Breast epithelium (tissue), 3 donors: ENCODE measurements at regions not wholly inside any gene's neighbourhood (a gene's known extent, or its start where the extent isn't known, plus 50 kb on each side); places are given as distances from the start of the nearest gene placed in this dataset.

Experiments used
- CTCF ChIP-seq, 3 donors: fragments of 450-650 bp; IDR thresholded peaks; one replicate each; pipeline ENCODE4 v1.5.1; 2016 to 2017; ENCODE audit warnings: antibody characterized with exemption in 3 of 3, mild to moderate bottlenecking in 3 of 3, moderate library complexity in 3 of 3
- POLR2A ChIP-seq: fragments of 450-650 bp; IDR thresholded peaks from one replicate; pipeline ENCODE4 v1.6.1; 2016; ENCODE audit warnings: antibody characterized with exemption, mild to moderate bottlenecking, moderate library complexity
- POLR2AphosphoS5 ChIP-seq, 3 donors: sonication (generic); formaldehyde crosslinking; IDR thresholded peaks; one replicate each; pipeline ENCODE4 v1.6.1; 2017; ENCODE audit warnings: antibody characterized with exemption in 3 of 3

DNA sequence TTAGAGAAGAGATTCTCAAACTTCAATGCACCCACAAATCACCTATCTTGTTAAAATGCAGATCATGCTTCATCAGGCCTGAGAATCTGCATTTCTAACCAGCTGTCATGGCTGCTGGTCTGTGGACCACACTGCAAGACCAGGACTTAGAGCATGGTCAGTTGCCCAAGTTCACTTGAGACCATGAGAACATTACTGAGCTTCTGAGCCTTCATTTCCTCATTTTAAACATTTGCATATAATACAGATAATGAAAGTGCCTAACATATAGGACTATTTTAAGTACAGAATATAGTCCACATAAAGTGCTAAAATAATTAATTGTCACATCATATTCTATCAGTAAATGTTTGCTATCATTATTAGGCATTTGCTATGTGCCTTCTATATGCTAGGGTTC is 260.8 kb upstream of the TNC start:
- TF ChIP-seq POLR2A (no peak), POLR2AphosphoS5 (IDR thresholded peaks at IDR 0.05) (no peak), CTCF (IDR thresholded peaks at IDR 0.05) (no peak)
